AG04450 (cell line): ENCODE measurements at regions not wholly inside any gene's neighbourhood (a gene's known extent, or its start where the extent isn't known, plus 50 kb on each side); places are given as distances from the start of the nearest gene placed in this dataset.

Source experiments
- CTCF ChIA-PET: fragments of 300-600, 350-600 bp; formaldehyde crosslinking; extraction: SDS; loops from one replicate; lab custom pipeline; 2022; ENCODE audit warnings: antibody characterized with exemption, inconsistent platforms; lab: Charles Lee
- POLR2A ChIA-PET: fragments of 350-600 bp; formaldehyde crosslinking; extraction: SDS; loops from one replicate; lab custom pipeline; 2021; ENCODE audit warnings: antibody characterized with exemption, inconsistent platforms; lab: Yijun Ruan, JAX
- DNase-seq: peaks from one replicate; pipeline ENCODE4 v3.0.0-alpha.2; 2011; ENCODE audit warnings: low read depth, low spot score
- H3K27ac ChIP-seq: one replicate; pipeline ENCODE4 v1.5.1; 2012; ENCODE audit warnings: low read depth, low read length, control low read depth
- H3K27me3 ChIP-seq: one replicate; pipeline ENCODE4 v1.6.0; 2012; ENCODE audit warnings: low read length; ENCODE audit not compliant: control insufficient read depth, insufficient read depth
- H3K4me3 ChIP-seq: 2 replicates; pipeline ENCODE4 v1.5.1; 2011; ENCODE audit warnings: mild to moderate bottlenecking, low read depth, low read length, control low read depth
- H3K9me3 ChIP-seq: 2 replicates; pipeline ENCODE4 v1.5.1; 2012; ENCODE audit warnings: low read length; ENCODE audit not compliant: control insufficient read depth, insufficient read depth
- TF ChIP-seq, protein P1 (sequence below): IDR thresholded peaks from 2 replicates; pipeline ENCODE4 v1.5.1; 2011; ENCODE audit warnings: low read depth, low read length, control low read depth, inconsistent platforms

DNA sequence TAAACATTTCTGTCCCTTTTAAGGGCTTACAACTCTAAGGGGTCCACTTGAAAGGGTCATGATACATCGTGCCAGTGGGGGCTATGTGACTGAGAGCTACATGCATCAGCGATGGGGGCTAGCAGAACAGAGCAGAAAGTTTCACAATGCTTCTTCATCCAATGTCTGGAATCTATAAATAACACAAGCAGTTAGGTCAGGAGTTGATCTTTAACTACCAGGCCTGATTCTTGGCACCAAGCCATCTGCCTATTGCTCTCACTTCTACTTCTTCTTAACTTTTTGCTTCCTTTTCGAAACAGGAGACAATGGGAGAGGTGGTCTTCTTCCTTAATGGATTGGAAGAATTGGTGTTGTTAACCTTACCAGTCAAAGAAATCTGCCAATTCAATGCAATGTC, 410.0 kb downstream of the TGFB2 start:
- no peak for DNase-seq
- TF ChIP-seq, protein P1, sequence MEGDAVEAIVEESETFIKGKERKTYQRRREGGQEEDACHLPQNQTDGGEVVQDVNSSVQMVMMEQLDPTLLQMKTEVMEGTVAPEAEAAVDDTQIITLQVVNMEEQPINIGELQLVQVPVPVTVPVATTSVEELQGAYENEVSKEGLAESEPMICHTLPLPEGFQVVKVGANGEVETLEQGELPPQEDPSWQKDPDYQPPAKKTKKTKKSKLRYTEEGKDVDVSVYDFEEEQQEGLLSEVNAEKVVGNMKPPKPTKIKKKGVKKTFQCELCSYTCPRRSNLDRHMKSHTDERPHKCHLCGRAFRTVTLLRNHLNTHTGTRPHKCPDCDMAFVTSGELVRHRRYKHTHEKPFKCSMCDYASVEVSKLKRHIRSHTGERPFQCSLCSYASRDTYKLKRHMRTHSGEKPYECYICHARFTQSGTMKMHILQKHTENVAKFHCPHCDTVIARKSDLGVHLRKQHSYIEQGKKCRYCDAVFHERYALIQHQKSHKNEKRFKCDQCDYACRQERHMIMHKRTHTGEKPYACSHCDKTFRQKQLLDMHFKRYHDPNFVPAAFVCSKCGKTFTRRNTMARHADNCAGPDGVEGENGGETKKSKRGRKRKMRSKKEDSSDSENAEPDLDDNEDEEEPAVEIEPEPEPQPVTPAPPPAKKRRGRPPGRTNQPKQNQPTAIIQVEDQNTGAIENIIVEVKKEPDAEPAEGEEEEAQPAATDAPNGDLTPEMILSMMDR: no peak
- peaks cover 12% of the 10 kb centered on the region for H3K9me3 ChIP-seq
- H3K27ac ChIP-seq: no peak overlapping the region
- POLR2A ChIA-PET: no interaction called here
- H3K27me3 ChIP-seq: no peaks in the 10 kb centered on the region
- CTCF ChIA-PET: no interaction called here
- no peak overlapping the region for H3K4me3 ChIP-seq

DNA sequence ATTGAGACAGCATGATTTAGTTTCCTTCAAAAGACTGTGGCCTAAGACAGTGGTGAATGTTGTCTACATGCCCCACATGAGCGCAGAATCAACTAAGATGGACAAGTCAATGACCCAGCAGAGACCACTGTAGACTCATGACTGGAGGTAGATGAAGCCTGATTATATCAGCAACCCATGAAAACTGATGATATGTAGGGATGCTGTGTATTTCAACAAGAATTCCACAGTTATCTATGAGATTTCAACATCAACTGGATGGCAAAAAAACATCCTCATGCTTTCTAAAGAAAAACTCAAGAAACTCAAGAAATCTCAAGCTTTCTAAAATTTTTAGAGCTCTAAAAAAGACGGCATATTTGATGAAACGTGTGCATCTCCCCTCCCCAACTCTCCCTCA, 413.9 kb upstream of the LYPLAL1 start:
- TF ChIP-seq, protein P1: no peak
- POLR2A ChIA-PET: no interaction called here
- no peak for DNase-seq
- Histone ChIP-seq H3K4me3 (no peak overlapping the region), H3K9me3 (peaks cover 5% of the 10 kb centered on the region), H3K27me3 (no peaks in the 10 kb centered on the region), H3K27ac (no peak overlapping the region)
- CTCF ChIA-PET: no interaction called here

DNA sequence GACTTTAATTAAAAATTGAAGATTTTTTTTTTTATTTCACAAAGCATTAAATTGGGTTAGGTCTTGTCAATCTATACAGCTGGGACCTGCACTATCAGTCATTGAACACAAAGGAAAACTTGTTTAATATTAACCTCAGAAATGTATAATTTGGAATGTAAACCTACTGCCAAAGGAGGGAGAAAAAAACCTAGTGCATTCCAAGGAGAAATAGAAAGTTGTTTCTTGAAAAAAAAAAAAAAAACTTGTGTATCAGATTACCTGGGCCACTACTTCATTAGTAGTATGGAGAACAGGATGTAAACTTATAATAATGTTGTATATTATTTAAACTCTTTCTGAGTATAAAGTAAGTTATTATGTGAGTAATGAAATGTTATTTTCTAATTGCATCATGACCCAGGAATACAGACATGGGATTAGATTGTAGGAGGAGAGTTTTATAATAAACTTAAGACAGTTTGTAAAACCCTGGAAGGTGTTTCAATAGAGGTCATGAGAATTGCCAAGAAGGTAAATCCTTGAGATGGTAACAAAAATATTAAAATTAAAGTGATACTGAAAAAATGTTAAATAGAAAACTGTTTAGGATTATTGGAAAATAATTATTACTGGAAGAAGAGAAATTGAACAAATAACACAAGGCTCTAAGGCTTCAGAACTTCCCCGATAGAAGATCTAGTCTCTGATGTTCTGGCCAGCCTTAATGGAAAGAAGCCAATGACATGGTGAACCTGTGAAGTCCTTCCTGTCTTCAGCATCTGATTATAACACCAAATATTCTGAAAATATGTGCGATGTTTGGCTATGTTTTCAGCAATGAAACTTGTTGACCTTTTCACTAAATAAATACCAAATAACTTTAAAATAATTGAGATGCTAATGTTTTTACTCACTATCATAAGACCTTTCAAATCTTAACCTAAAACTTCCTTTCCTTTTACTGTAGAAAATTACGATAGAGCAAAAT, 412.8 kb upstream of the LYPLAL1 start:
- CTCF ChIA-PET: interaction anchor here (1.0 kb wide), 1 partner anchor 20 kb away, joined by 3 read pairs; no protein-coding TSS in a partner anchor
- H3K9me3 ChIP-seq: no peaks in the 10 kb centered on the region
- POLR2A ChIA-PET: interaction anchor here (0.7 kb wide), 1 partner anchor 416 kb away, joined by 8 read pairs; no protein-coding TSS in a partner anchor
- H3K27ac ChIP-seq: no peak overlapping the region
- no peaks in the 10 kb centered on the region for H3K27me3 ChIP-seq
- no peak overlapping the region for H3K4me3 ChIP-seq
- TF ChIP-seq, protein P1: no peak
- no peak for DNase-seq

DNA sequence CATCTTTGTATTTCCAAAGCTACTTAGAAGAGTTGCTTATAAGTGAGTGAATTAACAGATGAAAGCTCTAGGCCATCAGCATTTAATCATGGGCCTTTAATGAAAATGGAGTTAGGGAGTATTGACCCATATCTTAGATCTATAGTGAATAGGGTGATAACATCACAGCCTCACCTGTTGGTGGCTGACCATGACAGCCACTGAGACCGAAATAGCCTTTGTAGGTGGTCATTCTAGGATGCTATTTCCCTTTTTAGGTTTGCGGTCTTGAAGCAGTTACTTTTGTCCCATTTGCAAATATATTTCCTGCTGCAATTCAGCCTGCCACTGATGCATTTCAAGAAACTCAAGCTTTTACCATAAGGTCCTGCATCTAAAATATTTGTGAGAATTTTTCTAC, 410.1 kb upstream of the LYPLAL1 start:
- no peak overlapping the region for H3K27ac ChIP-seq
- no peaks in the 10 kb centered on the region for H3K9me3 ChIP-seq
- DNase-seq: no peak
- ChIA-PET CTCF (no interaction called here), POLR2A (no interaction called here)
- H3K27me3 ChIP-seq: no peaks in the 10 kb centered on the region
- TF ChIP-seq, protein P1: no peak
- no peak overlapping the region for H3K4me3 ChIP-seq

DNA sequence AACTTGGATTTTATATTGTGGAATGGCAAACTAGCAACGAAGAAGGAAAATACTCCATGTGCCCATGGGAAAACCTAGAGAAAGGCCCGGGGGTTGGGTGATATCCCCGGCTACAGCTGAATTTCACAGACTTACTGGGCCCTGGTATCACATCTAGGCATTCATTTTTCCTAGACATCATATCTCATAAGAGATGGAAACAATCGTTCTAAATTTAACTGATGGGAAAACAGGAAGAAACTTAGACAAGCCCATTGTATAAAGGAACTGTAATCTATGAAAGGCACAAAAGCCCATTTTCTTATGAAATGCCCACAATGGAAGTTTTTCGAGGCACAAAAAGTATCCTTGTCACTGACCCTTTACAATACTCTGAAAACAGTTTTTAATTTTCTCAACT, 407.9 kb upstream of the LYPLAL1 start:
- DNase-seq: no peak
- TF ChIP-seq, protein P1: no peak
- Histone ChIP-seq H3K27ac (no peak overlapping the region), H3K9me3 (no peaks in the 10 kb centered on the region), H3K27me3 (no peaks in the 10 kb centered on the region), H3K4me3 (no peak overlapping the region)
- CTCF ChIA-PET: no interaction called here
- POLR2A ChIA-PET: no interaction called here
